Thyroid gland (tissue), 4 donors: ENCODE measurements at regions not wholly inside any gene's neighbourhood (a gene's known extent, or its start where the extent isn't known, plus 50 kb on each side); places are given as distances from the start of the nearest gene placed in this dataset.

Experiments
- DNase-seq, 2 donors: peaks; one replicate each; pipeline ENCODE4 v3.0.0-alpha.2; 2019
- H3K27ac ChIP-seq, 3 donors: fragments of 200-600 bp; sonication (generic); 1 replicate in 2 of 3; 2 replicates in 1 of 3; pipeline ENCODE4 v1.5.1; 2016 to 2019; ENCODE audit warnings: mild to moderate bottlenecking in 1 of 3, moderate library complexity in 1 of 3
- H3K27me3 ChIP-seq: fragments of 200-600 bp; sonication (generic); one replicate; pipeline ENCODE4 v1.5.1; 2019
- H3K36me3 ChIP-seq, 2 donors: fragments of 200-600 bp; sonication (generic); one replicate each; pipeline ENCODE4 v1.5.1; 2016 to 2019
- H3K4me1 ChIP-seq, 2 donors: fragments of 200-600 bp; sonication (generic); one replicate each; pipeline ENCODE4 v1.5.1; 2017 to 2019
- H3K4me3 ChIP-seq, 3 donors: fragments of 200-600 bp; sonication (generic); replicated peaks in 1 of 3; 1 replicate in 2 of 3; 2 replicates in 1 of 3; pipeline ENCODE4 v1.5.1; 2016; ENCODE audit warnings: mild to moderate bottlenecking in 1 of 3
- H3K9me3 ChIP-seq: fragments of 200-600 bp; sonication (generic); one replicate; pipeline ENCODE4 v1.5.1; 2017
- POLR2A ChIP-seq, 2 donors: fragments of 450-650 bp; IDR thresholded peaks; one replicate each; pipeline ENCODE4 v1.6.1; 2017; ENCODE audit warnings: antibody characterized with exemption in 2 of 2, mild to moderate bottlenecking in 2 of 2, moderate library complexity in 1 of 2
- WGBS, 2 donors: methylation state at CpG; one replicate each; pipeline ENCODE4 v1.1.5; 2017; 5-methylcytosine and 5-hydroxymethylcytosine counted together
- intact Hi-C: fragments of 100-400 bp; cut with DNase I; formaldehyde crosslinking; loops from one replicate; pipeline ENCODE4 v1.15.1; 2023
- TF ChIP-seq, protein P1 (sequence below), 6 experiments: fragments of 200-600 bp in 3 of 6; fragments of 450-650 bp in 3 of 6; sonication (generic) in 3 of 6; IDR thresholded peaks; one replicate each; pipeline ENCODE4 v1.5.1; 2016 to 2019; ENCODE audit warnings: antibody characterized with exemption in 6 of 6, mild to moderate bottlenecking in 2 of 6, inconsistent platforms in 1 of 6, moderate library complexity in 1 of 6

DNA sequence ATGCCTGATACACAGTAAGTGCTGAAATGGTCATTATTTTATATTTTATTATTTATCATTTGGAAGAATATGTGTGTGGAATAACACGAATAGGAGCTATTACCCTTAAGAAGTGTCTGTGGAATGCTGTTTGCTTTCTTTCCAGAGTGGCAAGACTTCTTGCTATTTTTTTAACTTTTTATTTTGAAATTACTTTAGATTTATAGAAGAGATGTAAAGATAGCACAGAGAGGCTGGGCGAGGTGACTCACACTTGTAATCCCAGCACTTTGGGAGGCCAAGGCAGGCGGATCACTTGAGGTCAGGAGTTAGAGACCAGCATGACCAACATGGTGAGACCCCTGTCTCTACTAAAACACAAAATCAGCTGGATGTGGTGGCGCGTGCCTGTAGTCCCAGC is 58.9 kb upstream of the PAX6 start:
- no peak for DNase-seq
- H3K9me3 ChIP-seq, result no peaks in the 10 kb centered on the region
- TF ChIP-seq, protein P1, sequence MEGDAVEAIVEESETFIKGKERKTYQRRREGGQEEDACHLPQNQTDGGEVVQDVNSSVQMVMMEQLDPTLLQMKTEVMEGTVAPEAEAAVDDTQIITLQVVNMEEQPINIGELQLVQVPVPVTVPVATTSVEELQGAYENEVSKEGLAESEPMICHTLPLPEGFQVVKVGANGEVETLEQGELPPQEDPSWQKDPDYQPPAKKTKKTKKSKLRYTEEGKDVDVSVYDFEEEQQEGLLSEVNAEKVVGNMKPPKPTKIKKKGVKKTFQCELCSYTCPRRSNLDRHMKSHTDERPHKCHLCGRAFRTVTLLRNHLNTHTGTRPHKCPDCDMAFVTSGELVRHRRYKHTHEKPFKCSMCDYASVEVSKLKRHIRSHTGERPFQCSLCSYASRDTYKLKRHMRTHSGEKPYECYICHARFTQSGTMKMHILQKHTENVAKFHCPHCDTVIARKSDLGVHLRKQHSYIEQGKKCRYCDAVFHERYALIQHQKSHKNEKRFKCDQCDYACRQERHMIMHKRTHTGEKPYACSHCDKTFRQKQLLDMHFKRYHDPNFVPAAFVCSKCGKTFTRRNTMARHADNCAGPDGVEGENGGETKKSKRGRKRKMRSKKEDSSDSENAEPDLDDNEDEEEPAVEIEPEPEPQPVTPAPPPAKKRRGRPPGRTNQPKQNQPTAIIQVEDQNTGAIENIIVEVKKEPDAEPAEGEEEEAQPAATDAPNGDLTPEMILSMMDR (IDR thresholded peaks at IDR 0.05), result no peak
- no peak for TF ChIP-seq POLR2A (IDR thresholded peaks at IDR 0.05)
- H3K4me3 ChIP-seq, result no peak overlapping the region
- no peaks in the 10 kb centered on the region for H3K27me3 ChIP-seq
- no peaks in the 10 kb centered on the region for H3K36me3 ChIP-seq
- WGBS, 2 donors, result 81 to 93% methylated on average over 5 of the region's 5 CpGs
- H3K27ac ChIP-seq, result no peak overlapping the region
- no peaks in the 10 kb centered on the region for H3K4me1 ChIP-seq
- intact Hi-C loops, result loop anchor here (5.0 kb wide), 1 partner anchor 233 kb away; no protein-coding TSS in a partner anchor

DNA sequence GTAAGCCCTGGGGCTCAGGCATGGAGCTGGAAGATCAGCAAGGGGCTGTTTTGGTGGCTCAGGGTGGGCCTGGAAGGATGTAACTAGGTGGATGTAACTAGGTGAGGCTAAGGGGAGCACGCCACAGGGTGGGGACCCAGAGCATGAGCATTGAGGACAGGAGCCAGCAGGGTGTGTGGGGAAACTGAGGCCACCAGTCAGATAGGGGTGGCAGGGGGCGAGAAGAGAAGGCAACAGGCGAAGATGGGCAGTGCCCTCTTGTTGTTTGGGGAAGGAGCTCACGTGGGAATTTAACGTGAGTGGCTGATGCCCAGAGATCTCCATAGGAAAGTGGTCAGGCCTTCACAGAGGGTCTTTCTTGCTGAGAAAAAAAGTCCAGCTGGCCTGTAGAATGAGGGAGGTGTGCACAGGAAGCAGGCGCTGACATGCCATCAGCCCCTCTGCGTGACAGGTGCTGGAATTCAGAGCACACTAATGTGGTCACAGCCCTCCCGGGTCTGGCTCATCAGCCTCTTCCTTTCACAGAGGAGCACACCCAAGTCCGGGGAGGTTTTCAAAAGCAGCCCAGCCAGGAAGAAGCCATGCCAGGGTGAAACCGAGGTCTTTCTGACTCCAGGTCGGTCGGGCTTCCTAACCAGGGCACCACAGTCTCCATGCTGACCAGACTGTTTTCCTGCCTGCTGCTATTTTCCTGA is 54.6 kb upstream of the PAX6 start:
- no peaks in the 10 kb centered on the region for H3K9me3 ChIP-seq
- intact Hi-C loops, result no loop called here
- no peaks in the 10 kb centered on the region for H3K27me3 ChIP-seq
- H3K36me3 ChIP-seq, result no peaks in the 10 kb centered on the region
- no peak for TF ChIP-seq POLR2A (IDR thresholded peaks at IDR 0.05)
- TF ChIP-seq, protein P1 (IDR thresholded peaks at IDR 0.05), result no peak
- no peak overlapping the region for H3K4me3 ChIP-seq
- WGBS, 2 donors, result 75 to 80% methylated on average over 12 of the region's 12 CpGs
- no peaks in the 10 kb centered on the region for H3K4me1 ChIP-seq
- no peak for DNase-seq
- H3K27ac ChIP-seq, result no peak overlapping the region

DNA sequence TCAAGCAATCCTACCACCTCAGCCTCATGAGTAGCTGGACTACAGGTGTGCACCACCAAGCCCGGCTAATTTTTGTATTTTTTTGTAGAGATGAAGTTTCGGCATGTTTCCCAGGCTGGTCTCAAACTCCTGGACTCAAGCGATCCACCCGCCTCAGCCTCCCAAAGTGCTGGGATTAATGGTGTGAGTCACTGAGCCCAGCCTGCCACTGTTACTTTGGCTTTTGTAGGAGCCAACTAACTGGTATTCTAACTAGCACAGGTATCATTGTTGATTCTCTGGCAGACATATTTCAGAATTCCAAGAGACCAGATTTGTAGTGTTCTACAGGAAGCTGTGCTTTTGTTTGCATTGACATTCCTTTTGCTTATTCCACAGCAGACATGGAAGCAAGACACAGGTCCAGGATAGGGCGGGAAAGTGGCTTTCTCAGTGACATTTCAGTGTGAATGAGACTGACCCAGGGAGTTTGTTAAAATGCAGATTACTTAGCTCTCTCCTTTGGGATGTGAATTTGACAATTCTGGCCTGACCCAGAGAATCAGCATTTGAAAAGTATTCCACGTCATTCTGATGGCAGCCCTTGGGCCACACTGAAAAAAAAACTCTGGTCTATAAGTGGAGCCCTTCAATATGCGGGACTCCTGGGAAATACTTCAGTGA is 52.2 kb upstream of the PAX6 start:
- no peaks in the 10 kb centered on the region for H3K4me1 ChIP-seq
- no peak for DNase-seq
- H3K9me3 ChIP-seq, result no peaks in the 10 kb centered on the region
- no peak overlapping the region for H3K27ac ChIP-seq
- intact Hi-C loops, result no loop called here
- H3K27me3 ChIP-seq, result no peaks in the 10 kb centered on the region
- no peak overlapping the region for H3K4me3 ChIP-seq
- no peak for TF ChIP-seq POLR2A (IDR thresholded peaks at IDR 0.05)
- TF ChIP-seq, protein P1 (IDR thresholded peaks at IDR 0.05), result no peak
- 66 to 68% methylated on average over 7 of the region's 7 CpGs for WGBS, 2 donors
- no peaks in the 10 kb centered on the region for H3K36me3 ChIP-seq

DNA sequence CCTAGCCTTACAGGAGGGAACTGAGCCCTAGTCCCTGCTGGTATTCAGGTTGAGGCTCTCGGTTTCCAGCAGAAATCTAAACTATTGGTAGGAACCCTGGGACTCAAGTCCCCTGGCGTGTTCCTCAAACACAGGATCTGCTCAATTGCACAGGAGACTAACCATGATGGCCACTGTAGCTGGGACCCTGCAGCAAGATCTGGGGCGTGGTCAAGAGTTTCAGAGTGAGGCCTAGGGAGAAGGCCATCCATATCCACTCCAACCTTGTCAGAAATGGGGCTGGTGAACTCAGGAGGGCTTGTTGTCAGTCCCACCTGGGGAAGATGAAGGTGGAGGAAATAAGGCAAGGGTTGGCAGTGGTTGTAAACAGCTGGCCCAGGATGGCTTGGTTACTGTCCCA is 49.9 kb upstream of the PAX6 start:
- DNase-seq, result no peak
- TF ChIP-seq POLR2A (IDR thresholded peaks at IDR 0.05), result no peak
- TF ChIP-seq, protein P1 (IDR thresholded peaks at IDR 0.05), result no peak
- Histone ChIP-seq H3K36me3 (no peaks in the 10 kb centered on the region), H3K27me3 (no peaks in the 10 kb centered on the region), H3K9me3 (no peaks in the 10 kb centered on the region), H3K4me3 (no peak overlapping the region), H3K27ac (no peak overlapping the region), H3K4me1 (no peaks in the 10 kb centered on the region)
- 76 to 80% methylated on average over 2 to 3 of the region's 3 CpGs for WGBS, 2 donors
- intact Hi-C loops, result no loop called here
